ENCODE measurements at regions not wholly inside any gene's neighbourhood (a gene's known extent, or its start where the extent isn't known, plus 50 kb on each side); places are given as distances from the start of the nearest gene placed in this dataset.

GRCh38 chr16:85988723-85989313 is 89.9 kb downstream of the IRF8 start:
- TF ChIP-seq MAX (IDR thresholded peaks at IDR 0.05; ENCODE audit: low read depth, low read length) (no peak), CTCF (IDR thresholded peaks at IDR 0.05; ENCODE audit: low read depth, low read length) (no peak), POLR2A (IDR thresholded peaks at IDR 0.05; ENCODE audit: extremely low read depth, insufficient read length) (no peak), MYC (IDR thresholded peaks at IDR 0.05; ENCODE audit: low read depth, low read length) (no peak)
- DNase-seq (ENCODE audit: low read depth): no peak
- H3K4me3 ChIP-seq (ENCODE audit: low read depth, low read length): no peak overlapping the region

- H3K4me3 ChIP-seq (ENCODE audit: low read depth, low read length): no peak overlapping the region
These were observed 90.4 kb downstream of the IRF8 start for GRCh38 chr16:85989376-85989775.

GRCh38 chr16:85989863-85990643 is 91.1 kb downstream of the IRF8 start:
- no peak overlapping the region for H3K4me3 ChIP-seq (ENCODE audit: low read depth, low read length)
- TF ChIP-seq MYC (IDR thresholded peaks at IDR 0.05; ENCODE audit: low read depth, low read length) (no peak), POLR2A (IDR thresholded peaks at IDR 0.05; ENCODE audit: extremely low read depth, insufficient read length) (no peak), CTCF (IDR thresholded peaks at IDR 0.05; ENCODE audit: low read depth, low read length) (no peak), MAX (IDR thresholded peaks at IDR 0.05; ENCODE audit: low read depth, low read length) (no peak)

More at GRCh38 chr16:85989376-85989775, 90.4 kb downstream of the IRF8 start:
- DNase-seq (ENCODE audit: low read depth): no peak
- TF ChIP-seq MYC (IDR thresholded peaks at IDR 0.05; ENCODE audit: low read depth, low read length) (no peak), CTCF (IDR thresholded peaks at IDR 0.05; ENCODE audit: low read depth, low read length) (no peak), POLR2A (IDR thresholded peaks at IDR 0.05; ENCODE audit: extremely low read depth, insufficient read length) (no peak), MAX (IDR thresholded peaks at IDR 0.05; ENCODE audit: low read depth, low read length) (no peak)

GRCh38 chr16:85990861-85991301 is 91.9 kb downstream of the IRF8 start:
- no peak overlapping the region for H3K4me3 ChIP-seq (ENCODE audit: low read depth, low read length)
- DNase-seq (ENCODE audit: low read depth): no peak
- TF ChIP-seq CTCF (IDR thresholded peaks at IDR 0.05; ENCODE audit: low read depth, low read length) (no peak), MYC (IDR thresholded peaks at IDR 0.05; ENCODE audit: low read depth, low read length) (no peak), POLR2A (IDR thresholded peaks at IDR 0.05; ENCODE audit: extremely low read depth, insufficient read length) (no peak)

More at GRCh38 chr16:85989863-85990643, 91.1 kb downstream of the IRF8 start:
- DNase-seq (ENCODE audit: low read depth): no peak

- no peak overlapping the region for H3K4me3 ChIP-seq (ENCODE audit: low read depth, low read length)
- TF ChIP-seq MAX (IDR thresholded peaks at IDR 0.05; ENCODE audit: low read depth, low read length): no peak
- no peak for TF ChIP-seq CTCF (IDR thresholded peaks at IDR 0.05; ENCODE audit: low read depth, low read length)
- TF ChIP-seq MYC (IDR thresholded peaks at IDR 0.05; ENCODE audit: low read depth, low read length): no peak
- TF ChIP-seq POLR2A (IDR thresholded peaks at IDR 0.05; ENCODE audit: extremely low read depth, insufficient read length): no peak
- DNase-seq (ENCODE audit: low read depth): no peak
These were observed 92.5 kb downstream of the IRF8 start for GRCh38 chr16:85991425-85991824.
